ENCODE measurements at regions not wholly inside any gene's neighbourhood (a gene's known extent, or its start where the extent isn't known, plus 50 kb on each side); places are given as distances from the start of the nearest gene placed in this dataset.

DNA sequence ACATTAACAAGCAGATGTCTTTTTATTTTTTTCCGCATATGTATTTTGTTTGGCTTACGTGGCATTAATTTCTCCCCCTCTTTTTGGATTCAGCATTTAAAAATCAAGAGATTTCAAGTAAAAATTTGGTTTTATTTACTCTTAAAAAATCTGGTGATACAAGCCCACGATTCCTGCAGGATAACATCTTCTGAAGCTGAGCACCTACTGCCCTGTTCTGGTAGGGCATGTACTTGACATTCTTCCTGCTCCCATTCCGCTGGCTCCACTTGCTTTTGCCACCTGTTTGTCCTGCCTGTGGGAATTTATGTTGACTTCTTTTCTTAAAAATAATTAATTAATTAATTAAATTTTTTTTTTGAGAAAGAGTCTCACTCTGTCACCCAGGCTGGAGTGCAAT, 105.2 kb upstream of the SLC25A13 start:
- Histone ChIP-seq H3K27ac (no peak overlapping the region), H3K4me3 (no peak overlapping the region), H3K27me3 (no peaks in the 10 kb centered on the region), H3K36me3 (no peaks in the 10 kb centered on the region), H3K4me1 (no peaks in the 10 kb centered on the region), H3K9me3 (no peaks in the 10 kb centered on the region)
- no peak for DNase-seq
- TF ChIP-seq, protein P1, sequence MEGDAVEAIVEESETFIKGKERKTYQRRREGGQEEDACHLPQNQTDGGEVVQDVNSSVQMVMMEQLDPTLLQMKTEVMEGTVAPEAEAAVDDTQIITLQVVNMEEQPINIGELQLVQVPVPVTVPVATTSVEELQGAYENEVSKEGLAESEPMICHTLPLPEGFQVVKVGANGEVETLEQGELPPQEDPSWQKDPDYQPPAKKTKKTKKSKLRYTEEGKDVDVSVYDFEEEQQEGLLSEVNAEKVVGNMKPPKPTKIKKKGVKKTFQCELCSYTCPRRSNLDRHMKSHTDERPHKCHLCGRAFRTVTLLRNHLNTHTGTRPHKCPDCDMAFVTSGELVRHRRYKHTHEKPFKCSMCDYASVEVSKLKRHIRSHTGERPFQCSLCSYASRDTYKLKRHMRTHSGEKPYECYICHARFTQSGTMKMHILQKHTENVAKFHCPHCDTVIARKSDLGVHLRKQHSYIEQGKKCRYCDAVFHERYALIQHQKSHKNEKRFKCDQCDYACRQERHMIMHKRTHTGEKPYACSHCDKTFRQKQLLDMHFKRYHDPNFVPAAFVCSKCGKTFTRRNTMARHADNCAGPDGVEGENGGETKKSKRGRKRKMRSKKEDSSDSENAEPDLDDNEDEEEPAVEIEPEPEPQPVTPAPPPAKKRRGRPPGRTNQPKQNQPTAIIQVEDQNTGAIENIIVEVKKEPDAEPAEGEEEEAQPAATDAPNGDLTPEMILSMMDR (IDR thresholded peaks at IDR 0.05): no peak
- TF ChIP-seq POLR2A (IDR thresholded peaks at IDR 0.05): no peak

DNA sequence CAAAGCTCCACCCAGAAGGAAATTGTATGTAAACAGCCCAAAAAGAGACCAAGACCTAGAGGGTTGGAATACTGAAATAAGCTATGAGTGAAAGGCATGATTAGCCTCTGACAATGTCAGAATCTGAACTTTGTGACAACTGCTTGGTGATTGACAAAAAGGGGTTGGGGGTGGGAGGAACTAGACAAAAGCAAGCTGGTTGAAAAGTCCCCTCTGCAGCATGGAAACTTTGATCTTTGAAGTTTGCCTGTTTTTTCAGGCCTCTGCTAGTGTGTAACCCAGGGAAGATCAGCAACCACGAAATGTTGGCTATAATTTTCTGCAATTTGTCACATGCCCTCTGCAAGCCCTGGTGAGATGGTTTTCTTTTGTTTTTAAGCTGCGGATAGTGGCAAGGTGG, 104.8 kb upstream of the SLC25A13 start:
- Histone ChIP-seq H3K4me3 (no peak overlapping the region), H3K4me1 (no peaks in the 10 kb centered on the region), H3K27ac (no peak overlapping the region), H3K9me3 (no peaks in the 10 kb centered on the region), H3K27me3 (no peaks in the 10 kb centered on the region), H3K36me3 (no peaks in the 10 kb centered on the region)
- no peak for TF ChIP-seq POLR2A (IDR thresholded peaks at IDR 0.05)
- TF ChIP-seq, protein P1 (IDR thresholded peaks at IDR 0.05): no peak
- DNase-seq: no peak

DNA sequence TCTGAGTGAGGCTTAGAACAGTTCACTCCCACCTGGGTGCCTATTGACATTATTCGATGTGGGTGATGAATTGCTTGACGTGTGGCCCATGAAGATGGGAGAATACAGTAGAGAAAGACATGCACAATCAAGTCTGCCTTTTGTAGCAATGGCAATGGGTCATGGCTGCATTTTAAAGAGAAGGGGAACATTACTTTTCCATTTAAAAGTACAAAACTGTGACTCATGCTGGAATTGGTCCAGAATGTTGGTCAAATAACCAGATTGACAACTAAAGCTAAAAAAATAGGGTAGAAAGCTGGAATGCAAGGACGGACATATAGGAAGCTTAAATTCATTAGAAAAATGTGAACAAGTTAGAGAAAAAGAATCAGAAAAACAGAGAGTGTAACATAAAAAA, 104.1 kb upstream of the SLC25A13 start:
- H3K4me3 ChIP-seq: no peak overlapping the region
- H3K4me1 ChIP-seq: no peaks in the 10 kb centered on the region
- no peak overlapping the region for H3K27ac ChIP-seq
- no peak for DNase-seq
- H3K27me3 ChIP-seq: no peaks in the 10 kb centered on the region
- H3K36me3 ChIP-seq: no peaks in the 10 kb centered on the region
- no peak for TF ChIP-seq POLR2A (IDR thresholded peaks at IDR 0.05)
- TF ChIP-seq, protein P1 (IDR thresholded peaks at IDR 0.05): no peak
- H3K9me3 ChIP-seq: no peaks in the 10 kb centered on the region

DNA sequence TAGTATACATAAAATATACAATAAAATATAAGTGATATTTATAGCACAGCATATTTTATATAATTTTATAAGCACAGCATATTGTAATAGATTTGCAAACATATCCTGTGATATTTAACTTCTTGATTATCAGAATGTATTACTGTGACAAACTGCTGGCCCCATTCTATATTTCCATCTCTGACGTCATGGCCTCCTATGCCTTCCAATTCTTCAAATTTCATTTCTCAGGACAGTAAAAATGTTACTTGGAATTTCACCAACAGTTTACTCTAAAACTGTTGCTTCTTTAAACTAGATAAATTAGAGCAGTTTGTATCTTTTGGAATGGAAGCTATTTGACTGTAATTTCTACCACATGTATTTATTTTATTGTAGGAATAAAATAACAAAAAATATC, 102.5 kb upstream of the SLC25A13 start:
- Histone ChIP-seq H3K4me3 (no peak overlapping the region), H3K27me3 (no peaks in the 10 kb centered on the region), H3K36me3 (no peaks in the 10 kb centered on the region), H3K27ac (no peak overlapping the region), H3K4me1 (no peaks in the 10 kb centered on the region), H3K9me3 (no peaks in the 10 kb centered on the region)
- TF ChIP-seq POLR2A (IDR thresholded peaks at IDR 0.05): no peak
- TF ChIP-seq, protein P1 (IDR thresholded peaks at IDR 0.05): no peak
- no peak for DNase-seq

DNA sequence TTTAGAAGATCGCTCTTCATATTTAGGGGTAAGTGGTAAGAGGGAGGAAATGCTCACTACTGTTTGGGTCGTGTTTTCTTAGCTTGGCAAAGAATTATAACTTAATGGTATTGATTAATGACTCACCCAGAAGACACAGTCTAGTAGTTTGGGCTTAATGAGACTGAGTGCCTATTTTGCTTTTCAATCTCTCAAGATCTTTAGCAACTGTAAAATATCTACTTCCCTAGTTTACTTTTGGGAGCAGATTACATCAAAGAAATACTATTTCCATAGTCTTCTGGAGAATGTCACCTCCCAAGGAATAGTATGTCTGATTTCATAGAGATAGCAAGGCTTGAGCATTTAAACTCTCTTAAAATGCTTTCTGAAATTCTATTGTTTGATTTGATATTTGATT, 100.5 kb upstream of the SLC25A13 start:
- no peaks in the 10 kb centered on the region for H3K27me3 ChIP-seq
- TF ChIP-seq, protein P1 (IDR thresholded peaks at IDR 0.05): no peak
- TF ChIP-seq POLR2A (IDR thresholded peaks at IDR 0.05): no peak
- no peaks in the 10 kb centered on the region for H3K9me3 ChIP-seq
- H3K36me3 ChIP-seq: no peaks in the 10 kb centered on the region
- H3K4me3 ChIP-seq: no peak overlapping the region
- H3K27ac ChIP-seq: no peak overlapping the region
- H3K4me1 ChIP-seq: no peaks in the 10 kb centered on the region
- no peak for DNase-seq

DNA sequence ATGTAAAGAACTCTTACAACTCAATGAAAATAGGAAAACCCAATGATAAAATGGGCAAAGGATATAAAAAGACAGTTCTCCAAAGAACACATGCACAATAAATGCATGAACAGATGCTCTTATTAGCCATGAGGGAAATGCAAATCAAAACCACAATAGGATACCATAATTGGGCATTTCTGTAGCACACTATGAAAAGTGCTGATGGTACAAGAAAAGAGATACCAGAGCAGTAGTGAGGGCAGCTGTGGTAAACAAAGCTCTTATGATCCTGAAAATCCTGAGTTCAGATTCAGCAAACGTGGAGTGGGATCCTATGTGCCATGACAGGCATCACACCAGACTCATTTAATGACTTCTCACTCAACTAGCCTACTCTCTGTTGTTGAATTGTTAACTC, 96.7 kb upstream of the SLC25A13 start:
- H3K27me3 ChIP-seq: no peaks in the 10 kb centered on the region
- no peak for TF ChIP-seq POLR2A (IDR thresholded peaks at IDR 0.05)
- TF ChIP-seq, protein P1 (IDR thresholded peaks at IDR 0.05): no peak
- H3K4me1 ChIP-seq: no peaks in the 10 kb centered on the region
- no peak overlapping the region for H3K27ac ChIP-seq
- no peaks in the 10 kb centered on the region for H3K36me3 ChIP-seq
- DNase-seq: no peak
- no peak overlapping the region for H3K4me3 ChIP-seq
- H3K9me3 ChIP-seq: no peaks in the 10 kb centered on the region

Measured in Peyer's patch (tissue), 4 donors.